22Rv1 (cell line): ENCODE measurements at regions not wholly inside any gene's neighbourhood (a gene's known extent, or its start where the extent isn't known, plus 50 kb on each side); places are given as distances from the start of the nearest gene placed in this dataset.

Experiments used
- ZFX ChIP-seq: fragments of 450-650 bp; IDR thresholded peaks from 2 replicates; pipeline ENCODE4 v1.6.1; 2017; ENCODE audit warnings: antibody characterized with exemption, borderline replicate concordance
- TF ChIP-seq, protein P1 (sequence below): fragments of 450-650 bp; IDR thresholded peaks from 2 replicates; pipeline ENCODE4 v1.5.1; 2017; ENCODE audit warnings: mild to moderate bottlenecking

DNA sequence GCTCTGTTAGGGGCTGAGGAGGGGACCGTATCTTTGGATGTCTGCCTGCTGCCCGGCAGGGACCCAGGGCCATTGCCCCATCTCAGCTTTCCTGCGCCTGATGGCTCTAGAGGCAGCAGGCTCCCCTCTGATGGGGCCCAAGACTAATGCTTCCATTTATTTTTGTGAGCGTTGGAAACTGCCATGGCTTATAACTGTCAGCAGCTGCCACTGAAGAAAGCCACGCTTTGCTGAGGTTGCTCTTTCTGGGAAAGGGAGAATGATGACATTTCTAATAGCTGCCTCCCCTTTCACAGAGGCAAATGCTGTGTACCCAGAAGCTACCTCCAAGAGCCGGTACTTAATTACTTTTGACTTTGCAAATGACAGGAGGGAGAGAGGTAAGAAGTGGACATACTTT is 103.8 kb downstream of the HAPSTR1 start:
- TF ChIP-seq, protein P1, sequence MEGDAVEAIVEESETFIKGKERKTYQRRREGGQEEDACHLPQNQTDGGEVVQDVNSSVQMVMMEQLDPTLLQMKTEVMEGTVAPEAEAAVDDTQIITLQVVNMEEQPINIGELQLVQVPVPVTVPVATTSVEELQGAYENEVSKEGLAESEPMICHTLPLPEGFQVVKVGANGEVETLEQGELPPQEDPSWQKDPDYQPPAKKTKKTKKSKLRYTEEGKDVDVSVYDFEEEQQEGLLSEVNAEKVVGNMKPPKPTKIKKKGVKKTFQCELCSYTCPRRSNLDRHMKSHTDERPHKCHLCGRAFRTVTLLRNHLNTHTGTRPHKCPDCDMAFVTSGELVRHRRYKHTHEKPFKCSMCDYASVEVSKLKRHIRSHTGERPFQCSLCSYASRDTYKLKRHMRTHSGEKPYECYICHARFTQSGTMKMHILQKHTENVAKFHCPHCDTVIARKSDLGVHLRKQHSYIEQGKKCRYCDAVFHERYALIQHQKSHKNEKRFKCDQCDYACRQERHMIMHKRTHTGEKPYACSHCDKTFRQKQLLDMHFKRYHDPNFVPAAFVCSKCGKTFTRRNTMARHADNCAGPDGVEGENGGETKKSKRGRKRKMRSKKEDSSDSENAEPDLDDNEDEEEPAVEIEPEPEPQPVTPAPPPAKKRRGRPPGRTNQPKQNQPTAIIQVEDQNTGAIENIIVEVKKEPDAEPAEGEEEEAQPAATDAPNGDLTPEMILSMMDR: no peak
- TF ChIP-seq ZFX: no peak
